Body of pancreas (tissue), 4 donors: ENCODE measurements at regions not wholly inside any gene's neighbourhood (a gene's known extent, or its start where the extent isn't known, plus 50 kb on each side); places are given as distances from the start of the nearest gene placed in this dataset. TPM values are rescaled to one million over a fixed set of nuclear protein-coding genes. Genes with fewer than 3 reads are reported as not detected.

Experiments used
- ATAC-seq: fragments of 150-250 bp; one replicate; pipeline ENCODE4 v1.9.1; 2016
- DNase-seq, 4 donors: peaks; one replicate each; pipeline ENCODE4 v3.0.0-alpha.2; 2019
- H3K27ac ChIP-seq, 4 donors: fragments of 200-600 bp; sonication (generic); 1 replicate in 3 of 4; 2 replicates in 1 of 4; pipeline versions ENCODE4 v1.5.1 to v1.6.1; 2016 to 2019; ENCODE audit warnings: mild to moderate bottlenecking in 1 of 4, mixed read lengths in 1 of 4, moderate library complexity in 1 of 4
- H3K27me3 ChIP-seq, 2 donors: fragments of 200-600 bp; sonication (generic); one replicate each; pipeline ENCODE4 v1.6.0; 2016; ENCODE audit warnings: mild to moderate bottlenecking in 1 of 2
- H3K36me3 ChIP-seq, 2 donors: fragments of 200-600 bp; sonication (generic); replicated peaks in 1 of 2; 2 replicates each; pipeline ENCODE4 v1.5.1; 2016; ENCODE audit warnings: low read depth in 2 of 2; ENCODE audit not compliant: insufficient read depth in 1 of 2
- H3K4me1 ChIP-seq: fragments of 200-600 bp; sonication (generic); one replicate; pipeline ENCODE4 v1.6.0; 2016
- H3K4me3 ChIP-seq, 2 donors: fragments of 200-600 bp; sonication (generic); 1 replicate in 1 of 2; 2 replicates in 1 of 2; pipeline ENCODE4 v1.5.1; 2016 to 2019
- H3K9me3 ChIP-seq, 3 donors: fragments of 200-600 bp; sonication (generic); 1 replicate in 2 of 3; 2 replicates in 1 of 3; pipeline ENCODE4 v1.5.1; 2016
- POLR2A ChIP-seq, 3 donors: fragments of 450-650 bp; IDR thresholded peaks; one replicate each; pipeline ENCODE4 v1.6.1; 2016; ENCODE audit warnings: antibody characterized with exemption in 3 of 3, mild to moderate bottlenecking in 2 of 3
- WGBS, 2 donors: methylation state at CpG; one replicate each; pipeline ENCODE4 v1.1.5; 2017; 5-methylcytosine and 5-hydroxymethylcytosine counted together
- intact Hi-C: fragments of 100-400 bp; cut with DNase I; formaldehyde crosslinking; loops from one replicate; pipeline ENCODE4 v1.15.1; 2023
- microRNA counts, 2 donors: library from miRNA; unstranded; fragments of <30 nt; microRNA quantifications; one replicate each; lab custom pipeline; 2017
- microRNA-seq, 2 donors: library from miRNA; unstranded; fragments of <30 nt; microRNA quantifications; one replicate each; pipeline ENCODE4, GENCODE V29; 2016; ENCODE audit warnings: borderline number of aligned reads in 2 of 2, borderline replicate concordance in 2 of 2
- small RNA-seq: library from RNA; depleted of rRNA; stranded (forward); fragments of <200 nt; gene quantifications from one replicate; pipeline ENCODE3, GENCODE V24; 2016
- TF ChIP-seq, protein P1 (sequence below), 7 experiments: fragments of 450-650 bp in 4 of 7; fragments of 200-600 bp in 3 of 7; sonication (generic) in 3 of 7; IDR thresholded peaks; one replicate each; pipeline ENCODE4 v1.5.1; 2016 to 2019; ENCODE audit warnings: antibody characterized with exemption in 7 of 7

DNA sequence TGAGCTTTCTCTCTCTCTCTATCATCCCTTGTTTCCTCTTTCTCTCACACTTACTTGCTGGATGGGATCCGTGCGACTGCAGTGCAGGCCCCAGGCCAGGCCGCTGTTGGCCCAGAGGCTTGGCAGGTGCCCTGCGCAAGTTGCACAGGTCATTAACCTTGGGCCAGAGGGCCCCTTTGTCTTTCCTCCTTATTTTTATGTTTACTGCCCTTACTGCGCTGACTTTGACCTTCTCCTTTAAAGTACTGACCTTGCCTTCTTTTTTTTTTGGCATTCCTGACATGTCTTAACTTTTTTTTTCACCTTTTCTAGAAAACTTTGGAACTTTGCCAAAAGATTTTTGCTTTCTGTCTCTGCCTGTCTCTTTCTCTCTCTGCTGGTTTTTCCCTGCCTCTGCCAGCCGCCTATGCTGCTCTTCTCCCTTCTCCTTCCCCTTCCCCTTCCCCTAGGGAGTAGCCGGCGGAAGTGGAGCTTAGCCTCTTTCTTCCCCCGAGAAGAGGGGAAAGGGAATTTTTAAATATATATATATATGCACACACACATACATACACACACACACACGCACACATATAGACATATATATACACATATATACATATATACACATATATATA lies 59.6 kb upstream of the CDH4 start:
- no peak overlapping the region for H3K4me3 ChIP-seq
- H3K4me1 ChIP-seq: peaks cover 9% of the 10 kb centered on the region
- no peaks in the 10 kb centered on the region for H3K36me3 ChIP-seq
- H3K27me3 ChIP-seq: no peaks in the 10 kb centered on the region
- ATAC-seq (peak; percentile 15), DNase-seq (no peak)
- H3K9me3 ChIP-seq: no peaks in the 10 kb centered on the region
- TF ChIP-seq, protein P1, sequence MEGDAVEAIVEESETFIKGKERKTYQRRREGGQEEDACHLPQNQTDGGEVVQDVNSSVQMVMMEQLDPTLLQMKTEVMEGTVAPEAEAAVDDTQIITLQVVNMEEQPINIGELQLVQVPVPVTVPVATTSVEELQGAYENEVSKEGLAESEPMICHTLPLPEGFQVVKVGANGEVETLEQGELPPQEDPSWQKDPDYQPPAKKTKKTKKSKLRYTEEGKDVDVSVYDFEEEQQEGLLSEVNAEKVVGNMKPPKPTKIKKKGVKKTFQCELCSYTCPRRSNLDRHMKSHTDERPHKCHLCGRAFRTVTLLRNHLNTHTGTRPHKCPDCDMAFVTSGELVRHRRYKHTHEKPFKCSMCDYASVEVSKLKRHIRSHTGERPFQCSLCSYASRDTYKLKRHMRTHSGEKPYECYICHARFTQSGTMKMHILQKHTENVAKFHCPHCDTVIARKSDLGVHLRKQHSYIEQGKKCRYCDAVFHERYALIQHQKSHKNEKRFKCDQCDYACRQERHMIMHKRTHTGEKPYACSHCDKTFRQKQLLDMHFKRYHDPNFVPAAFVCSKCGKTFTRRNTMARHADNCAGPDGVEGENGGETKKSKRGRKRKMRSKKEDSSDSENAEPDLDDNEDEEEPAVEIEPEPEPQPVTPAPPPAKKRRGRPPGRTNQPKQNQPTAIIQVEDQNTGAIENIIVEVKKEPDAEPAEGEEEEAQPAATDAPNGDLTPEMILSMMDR (IDR thresholded peaks at IDR 0.05): no peak
- TF ChIP-seq POLR2A (IDR thresholded peaks at IDR 0.05): no peak
- H3K27ac ChIP-seq: peak overlapping the region in 1 of 4 donors; percentile 9
- WGBS, 2 donors: 58 to 59% methylated on average over 9 to 10 of the region's 10 CpGs
- intact Hi-C loops: no loop called here

DNA sequence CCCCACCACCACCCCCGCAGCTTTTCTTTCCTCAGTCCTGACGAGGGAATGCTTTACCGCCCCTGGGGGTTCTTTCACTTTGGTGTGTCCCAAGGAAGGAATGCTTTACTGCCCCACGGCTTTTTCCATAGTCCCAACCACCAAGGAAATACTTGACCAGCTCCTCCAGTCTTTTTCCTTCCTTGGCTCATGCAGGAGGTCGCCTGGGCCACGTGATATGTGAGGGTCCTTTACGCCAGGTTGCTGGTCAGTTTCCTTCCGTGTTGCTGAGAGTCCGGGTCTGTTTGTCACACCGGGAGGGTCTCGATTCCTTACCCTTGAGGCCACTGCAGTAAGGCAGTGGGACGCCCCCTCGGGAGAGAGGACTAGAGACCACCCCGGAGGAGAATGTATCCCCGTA lies 58.9 kb upstream of the CDH4 start:
- DNase-seq (no peak), ATAC-seq (no peak)
- TF ChIP-seq, protein P1 (IDR thresholded peaks at IDR 0.05): no peak
- intact Hi-C loops: no loop called here
- no peak overlapping the region for H3K4me3 ChIP-seq
- peaks cover 8% of the 10 kb centered on the region for H3K4me1 ChIP-seq
- no peaks in the 10 kb centered on the region for H3K36me3 ChIP-seq
- H3K9me3 ChIP-seq: no peaks in the 10 kb centered on the region
- no peaks in the 10 kb centered on the region for H3K27me3 ChIP-seq
- no peak overlapping the region for H3K27ac ChIP-seq
- 73 to 81% methylated on average over 15 of the region's 15 CpGs for WGBS, 2 donors

MicroRNA genes in the stretch of these regions (microRNA counts, 767-probe panel; counts per million panel counts)
- microRNA hsa-miR-548ag (lab: Ali Mortazavi, UCI) (0 to 736 counts per million in 2 donors), microRNA hsa-miR-646 (lab: Ali Mortazavi, UCI) (0 to 736 counts per million in 2 donors)

Small RNAs in the stretch of these regions (microRNA-seq; reads per million reads assigned to microRNA genes)
- gene MIR4533 (0 reads per million in 2 donors), gene MIR548AG2 (0 reads per million in 2 donors), gene MIR646 (0 reads per million in 2 donors)

Small RNAs in the stretch of these regions (small RNA-seq; reads per million reads assigned to genes)
- gene MIR4533: not detected
- gene MIR548AG2: not detected
- not detected for gene MIR646
